ENCODE measurements at regions not wholly inside any gene's neighbourhood (a gene's known extent, or its start where the extent isn't known, plus 50 kb on each side); places are given as distances from the start of the nearest gene placed in this dataset.

GRCh38 chr9:2243666-2244555, 228.8 kb downstream of the SMARCA2 start:
- no peaks in the 10 kb centered on the region for H3K79me2 ChIP-seq (ENCODE audit: insufficient read depth, low read length)
- no peak overlapping the region for H3K4me3 ChIP-seq (ENCODE audit: insufficient read depth, low read depth, low read length)
- no peaks in the 10 kb centered on the region for H3K9me3 ChIP-seq (ENCODE audit: insufficient read depth, low read depth, low read length)
- H3K27me3 ChIP-seq (ENCODE audit: insufficient read depth, low read length), result no peaks in the 10 kb centered on the region
- no peak overlapping the region for H3K4me2 ChIP-seq (ENCODE audit: low read length)
- no peaks in the 10 kb centered on the region for H3K36me3 ChIP-seq (ENCODE audit: insufficient read depth, low read length)
- H4K20me1 ChIP-seq (ENCODE audit: insufficient read depth, low read length), result no peaks in the 10 kb centered on the region
- H3K4me1 Mint-ChIP-seq (ENCODE audit: low read depth, unreplicated experiment), result peaks cover 2% of the 10 kb centered on the region
- H3K27me3 Mint-ChIP-seq (ENCODE audit: low read depth, unreplicated experiment), result no peaks in the 10 kb centered on the region
- no peak overlapping the region for H3K27ac Mint-ChIP-seq (ENCODE audit: unreplicated experiment)
- peaks cover 19% of the 10 kb centered on the region for H3K4me1 ChIP-seq (ENCODE audit: insufficient read depth, low read length)
- H3K36me3 Mint-ChIP-seq (ENCODE audit: low read depth, unreplicated experiment), result no peaks in the 10 kb centered on the region
- FAIRE-seq (no peak), DNase-seq (ENCODE audit: low read depth) (no peak)
- H3K9me3 Mint-ChIP-seq (ENCODE audit: unreplicated experiment), result no peaks in the 10 kb centered on the region
- no peak overlapping the region for H3K4me3 Mint-ChIP-seq (ENCODE audit: unreplicated experiment)
- no peak for TF ChIP-seq CTCF (IDR thresholded peaks at IDR 0.05; ENCODE audit: insufficient read depth, low read depth, low read length)
- no peak for TF ChIP-seq EZH2 (IDR thresholded peaks at IDR 0.05; ENCODE audit: insufficient read depth, low read length)
- H2AFZ ChIP-seq (ENCODE audit: low read depth, low read length), result no peak overlapping the region
- H3K27ac ChIP-seq (ENCODE audit: low read depth, low read length), result no peak overlapping the region
- no peak overlapping the region for H3K9ac ChIP-seq (ENCODE audit: low read length)

GRCh38 chr9:2247340-2247739, 232.2 kb downstream of the SMARCA2 start:
- no peak overlapping the region for H3K4me2 ChIP-seq (ENCODE audit: low read length)
- H3K79me2 ChIP-seq (ENCODE audit: insufficient read depth, low read length), result no peaks in the 10 kb centered on the region
- H3K27ac ChIP-seq (ENCODE audit: low read depth, low read length), result no peak overlapping the region
- no peak overlapping the region for H2AFZ ChIP-seq (ENCODE audit: low read depth, low read length)
- Mint-ChIP-seq H3K27ac (ENCODE audit: unreplicated experiment) (no peak overlapping the region), H3K4me3 (ENCODE audit: unreplicated experiment) (no peak overlapping the region), H3K9me3 (ENCODE audit: unreplicated experiment) (peaks cover 1% of the 10 kb centered on the region), H3K4me1 (ENCODE audit: low read depth, unreplicated experiment) (peaks cover 3% of the 10 kb centered on the region), H3K36me3 (ENCODE audit: low read depth, unreplicated experiment) (no peaks in the 10 kb centered on the region), H3K27me3 (ENCODE audit: low read depth, unreplicated experiment) (no peaks in the 10 kb centered on the region)
- no peak overlapping the region for H3K9ac ChIP-seq (ENCODE audit: low read length)
- no peak for DNase-seq (ENCODE audit: low read depth)
- no peaks in the 10 kb centered on the region for H3K36me3 ChIP-seq (ENCODE audit: insufficient read depth, low read length)
- peaks cover 9% of the 10 kb centered on the region for H3K4me1 ChIP-seq (ENCODE audit: insufficient read depth, low read length)
- no peak for TF ChIP-seq CTCF (IDR thresholded peaks at IDR 0.05; ENCODE audit: insufficient read depth, low read depth, low read length)
- no peak for TF ChIP-seq EZH2 (IDR thresholded peaks at IDR 0.05; ENCODE audit: insufficient read depth, low read length)
- no peak overlapping the region for H3K4me3 ChIP-seq (ENCODE audit: insufficient read depth, low read depth, low read length)
- H3K9me3 ChIP-seq (ENCODE audit: insufficient read depth, low read depth, low read length), result no peaks in the 10 kb centered on the region
- no peaks in the 10 kb centered on the region for H4K20me1 ChIP-seq (ENCODE audit: insufficient read depth, low read length)
- H3K27me3 ChIP-seq (ENCODE audit: insufficient read depth, low read length), result no peaks in the 10 kb centered on the region
- FAIRE-seq, result no peak

GRCh38 chr9:2248768-2249265, 233.7 kb downstream of the SMARCA2 start:
- no peaks in the 10 kb centered on the region for H3K36me3 ChIP-seq (ENCODE audit: insufficient read depth, low read length)
- H3K27ac ChIP-seq (ENCODE audit: low read depth, low read length), result no peak overlapping the region
- no peak overlapping the region for H2AFZ ChIP-seq (ENCODE audit: low read depth, low read length)
- peaks cover 3% of the 10 kb centered on the region for H3K4me1 Mint-ChIP-seq (ENCODE audit: low read depth, unreplicated experiment)
- H3K36me3 Mint-ChIP-seq (ENCODE audit: low read depth, unreplicated experiment), result no peaks in the 10 kb centered on the region
- H3K9me3 ChIP-seq (ENCODE audit: insufficient read depth, low read depth, low read length), result no peaks in the 10 kb centered on the region
- DNase-seq (ENCODE audit: low read depth) (no peak), FAIRE-seq (no peak)
- H3K4me2 ChIP-seq (ENCODE audit: low read length), result no peak overlapping the region
- peaks cover 10% of the 10 kb centered on the region for H3K9me3 Mint-ChIP-seq (ENCODE audit: unreplicated experiment)
- no peaks in the 10 kb centered on the region for H4K20me1 ChIP-seq (ENCODE audit: insufficient read depth, low read length)
- TF ChIP-seq EZH2 (IDR thresholded peaks at IDR 0.05; ENCODE audit: insufficient read depth, low read length), result no peak
- TF ChIP-seq CTCF (IDR thresholded peaks at IDR 0.05; ENCODE audit: insufficient read depth, low read depth, low read length), result no peak
- H3K9ac ChIP-seq (ENCODE audit: low read length), result no peak overlapping the region
- H3K27me3 ChIP-seq (ENCODE audit: insufficient read depth, low read length), result no peaks in the 10 kb centered on the region
- no peaks in the 10 kb centered on the region for H3K4me1 ChIP-seq (ENCODE audit: insufficient read depth, low read length)
- H3K4me3 ChIP-seq (ENCODE audit: insufficient read depth, low read depth, low read length), result no peak overlapping the region
- no peak overlapping the region for H3K27ac Mint-ChIP-seq (ENCODE audit: unreplicated experiment)
- H3K79me2 ChIP-seq (ENCODE audit: insufficient read depth, low read length), result no peaks in the 10 kb centered on the region
- H3K4me3 Mint-ChIP-seq (ENCODE audit: unreplicated experiment), result no peak overlapping the region
- no peaks in the 10 kb centered on the region for H3K27me3 Mint-ChIP-seq (ENCODE audit: low read depth, unreplicated experiment)

Data from astrocyte (in vitro differentiated cells and primary cell).